Stomach (tissue), 8 donors: ENCODE measurements at regions not wholly inside any gene's neighbourhood (a gene's known extent, or its start where the extent isn't known, plus 50 kb on each side); places are given as distances from the start of the nearest gene placed in this dataset.

Source experiments
- DNase-seq, 2 donors: peaks; one replicate each; pipeline versions ENCODE4 v3.0.0 to v3.0.0-alpha.2; 2013 to 2019
- H3K27ac ChIP-seq, 5 donors: fragments of 200-600 bp in 4 of 5; sonication (generic) in 4 of 5; one replicate each; pipeline ENCODE4 v1.5.1; 2013 to 2019; ENCODE audit warnings: mild to moderate bottlenecking in 1 of 5, moderate library complexity in 1 of 5
- H3K27me3 ChIP-seq, 3 donors: fragments of 200-600 bp; sonication (generic); one replicate each; pipeline ENCODE4 v1.5.1; 2017 to 2019; ENCODE audit warnings: mixed run types in 1 of 3
- H3K36me3 ChIP-seq, 4 donors: fragments of 200-600 bp; sonication (generic); 1 replicate in 3 of 4; 2 replicates in 1 of 4; pipeline ENCODE4 v1.5.1; 2016 to 2019
- H3K4me1 ChIP-seq, 4 donors: fragments of 200-600 bp; sonication (generic); one replicate each; pipeline ENCODE4 v1.5.1; 2016 to 2019
- H3K4me3 ChIP-seq, 4 donors: fragments of 200-600 bp; sonication (generic) in 3 of 4; one replicate each; pipeline ENCODE4 v1.5.1; 2016 to 2019; ENCODE audit warnings: mild to moderate bottlenecking in 1 of 4
- H3K9me3 ChIP-seq, 4 donors: fragments of 200-600 bp; sonication (generic); one replicate each; pipeline ENCODE4 v1.5.1; 2016 to 2019
- CTCF ChIP-seq, 7 experiments: fragments of 450-650 bp in 4 of 7; fragments of 200-600 bp in 3 of 7; sonication (generic) in 3 of 7; IDR thresholded peaks; one replicate each; pipeline ENCODE4 v1.5.1; 2016 to 2019; ENCODE audit warnings: antibody characterized with exemption in 7 of 7, control low read depth in 2 of 7, mild to moderate bottlenecking in 1 of 7
- EP300 ChIP-seq: sonication (generic); formaldehyde crosslinking; IDR thresholded peaks from one replicate; pipeline ENCODE4 v1.6.1; 2017; ENCODE audit warnings: antibody characterized with exemption
- POLR2A ChIP-seq, 4 donors: fragments of 450-650 bp; IDR thresholded peaks; one replicate each; pipeline ENCODE4 v1.6.1; 2016; ENCODE audit warnings: antibody characterized with exemption in 4 of 4, control low read depth in 2 of 4, mild to moderate bottlenecking in 1 of 4, moderate library complexity in 1 of 4
- POLR2AphosphoS5 ChIP-seq, 3 donors: sonication (generic); formaldehyde crosslinking; IDR thresholded peaks; one replicate each; pipeline ENCODE4 v1.6.1; 2016; ENCODE audit warnings: antibody characterized with exemption in 3 of 3
- WGBS, 5 donors: extraction: QIAGEN DNeasy Blood & Tissue Kit in 3 of 5; methylation state at CpG; one replicate each; pipeline versions ENCODE4 v1.1.5 to v1.1.7; 2013 to 2018; 5-methylcytosine and 5-hydroxymethylcytosine counted together
- intact Hi-C: fragments of 100-400 bp; cut with DNase I; formaldehyde crosslinking; loops from one replicate; pipeline ENCODE4 v1.15.1; 2023; ENCODE audit warnings: low total_unique reads
- donor health status: healthy with polysubstance abuse.
- donor health status: Bipolar disorder and iron deficiency.
- donor health status: healthy.

- 71 to 96% (median 85%) methylated on average over 1 of the region's 1 CpG for WGBS, 5 donors
- no peak for DNase-seq
- Histone ChIP-seq H3K27ac (no peak overlapping the region), H3K27me3 (no peaks in the 10 kb centered on the region), H3K9me3 (peaks cover 0 to 5% (median 0%) of the 10 kb centered on the region in 4 donors), H3K4me3 (no peak overlapping the region), H3K4me1 (no peaks in the 10 kb centered on the region), H3K36me3 (no peaks in the 10 kb centered on the region)
- no peak for TF ChIP-seq POLR2AphosphoS5 (IDR thresholded peaks at IDR 0.05)
- TF ChIP-seq EP300 = no peak
- TF ChIP-seq POLR2A (IDR thresholded peaks at IDR 0.05) = no peak
- no peak for TF ChIP-seq CTCF (IDR thresholded peaks at IDR 0.05)
- intact Hi-C loops = no loop called here
Measured at GRCh38 chr13:71124230-71124629, 742.8 kb downstream of the DACH1 start.

- H3K27me3 ChIP-seq = no peaks in the 10 kb centered on the region
- WGBS, 5 donors = 81 to 88% (median 83%) methylated on average over 6 of the region's 6 CpGs
- TF ChIP-seq CTCF (IDR thresholded peaks at IDR 0.05) (no peak), POLR2AphosphoS5 (IDR thresholded peaks at IDR 0.05) (no peak), EP300 (no peak), POLR2A (IDR thresholded peaks at IDR 0.05) (no peak)
Measured at GRCh38 chr13:71118779-71119364, 748.1 kb downstream of the DACH1 start.

GRCh38 chr13:71117920-71118319 lies 749.1 kb downstream of the DACH1 start:
- DNase-seq = no peak
- no peaks in the 10 kb centered on the region for H3K4me1 ChIP-seq
- intact Hi-C loops = no loop called here
- no peak overlapping the region for H3K27ac ChIP-seq
- no peaks in the 10 kb centered on the region for H3K27me3 ChIP-seq
- no peak overlapping the region for H3K4me3 ChIP-seq
- H3K36me3 ChIP-seq = no peaks in the 10 kb centered on the region
- H3K9me3 ChIP-seq = no peaks in the 10 kb centered on the region
- no peak for TF ChIP-seq POLR2AphosphoS5 (IDR thresholded peaks at IDR 0.05)
- TF ChIP-seq CTCF (IDR thresholded peaks at IDR 0.05) = no peak
- TF ChIP-seq EP300 = no peak
- TF ChIP-seq POLR2A (IDR thresholded peaks at IDR 0.05) = no peak

More at GRCh38 chr13:71118779-71119364, 748.1 kb downstream of the DACH1 start:
- Histone ChIP-seq H3K4me1 (no peaks in the 10 kb centered on the region), H3K4me3 (no peak overlapping the region), H3K36me3 (no peaks in the 10 kb centered on the region), H3K9me3 (no peaks in the 10 kb centered on the region), H3K27ac (no peak overlapping the region)
- intact Hi-C loops = no loop called here
- no peak for DNase-seq

GRCh38 chr13:71115301-71115700 lies 751.7 kb downstream of the DACH1 start:
- TF ChIP-seq CTCF (IDR thresholded peaks at IDR 0.05) (no peak), POLR2AphosphoS5 (IDR thresholded peaks at IDR 0.05) (no peak), EP300 (no peak), POLR2A (IDR thresholded peaks at IDR 0.05) (no peak)
- intact Hi-C loops = no loop called here
- 36 to 53% (median 38%) methylated on average over 5 of the region's 5 CpGs for WGBS, 5 donors

More at GRCh38 chr13:71115301-71115700, 751.7 kb downstream of the DACH1 start:
- H3K27ac ChIP-seq = no peak overlapping the region
- DNase-seq = peak in 1 of 2 donors; percentile 4
- no peaks in the 10 kb centered on the region for H3K27me3 ChIP-seq
- H3K9me3 ChIP-seq = no peaks in the 10 kb centered on the region
- no peaks in the 10 kb centered on the region for H3K4me1 ChIP-seq
- no peaks in the 10 kb centered on the region for H3K36me3 ChIP-seq
- H3K4me3 ChIP-seq = no peak overlapping the region
